HG02623 (cell line): ENCODE measurements at regions not wholly inside any gene's neighbourhood (a gene's known extent, or its start where the extent isn't known, plus 50 kb on each side); places are given as distances from the start of the nearest gene placed in this dataset.

Source experiments
- ATAC-seq: cut with Tn5 transposase; IDR thresholded peaks from one replicate; pipeline ENCODE4 v1.9.1; 2021; ENCODE audit warnings: moderate library complexity; ENCODE audit not compliant: unreplicated experiment

- ATAC-seq, result no peak
Measured at GRCh38 chr16:79498928-79499327, 101.6 kb downstream of the MAF start.

- ATAC-seq, result no peak
Measured at GRCh38 chr16:79497606-79498350, 102.8 kb downstream of the MAF start.

GRCh38 chr16:79493911-79494310 is 106.6 kb downstream of the MAF start:
- ATAC-seq, result no peak

- no peak for ATAC-seq
Measured at GRCh38 chr16:79492036-79492435, 108.5 kb downstream of the MAF start.

- ATAC-seq, result no peak
Measured at GRCh38 chr16:79485020-79485419, 115.5 kb downstream of the MAF start.

GRCh38 chr16:79484237-79484636 is 116.3 kb downstream of the MAF start:
- ATAC-seq, result no peak

- ATAC-seq, result no peak
Measured at GRCh38 chr16:79483336-79483735, 117.2 kb downstream of the MAF start.

- ATAC-seq, result no peak
Measured at GRCh38 chr16:79482011-79482410, 118.5 kb downstream of the MAF start.

- ATAC-seq, result no peak
Measured at GRCh38 chr16:79480929-79481328, 119.6 kb downstream of the MAF start.

- ATAC-seq, result no peak
Measured at GRCh38 chr16:79480056-79480455, 120.5 kb downstream of the MAF start.

- ATAC-seq, result no peak
Measured at GRCh38 chr16:79476580-79476979, 124.0 kb downstream of the MAF start.

- no peak for ATAC-seq
Measured at GRCh38 chr16:79475841-79476240, 124.7 kb downstream of the MAF start.

GRCh38 chr16:79473456-79473855 is 127.1 kb downstream of the MAF start:
- ATAC-seq, result no peak

GRCh38 chr16:79472426-79472825 is 128.1 kb downstream of the MAF start:
- no peak for ATAC-seq

GRCh38 chr16:79469999-79470398 is 130.5 kb downstream of the MAF start:
- ATAC-seq, result no peak

GRCh38 chr16:79468631-79469030 is 131.9 kb downstream of the MAF start:
- ATAC-seq, result no peak

GRCh38 chr16:79468121-79468552 is 132.4 kb downstream of the MAF start:
- no peak for ATAC-seq

GRCh38 chr16:79466111-79466510 is 134.4 kb downstream of the MAF start:
- no peak for ATAC-seq

- ATAC-seq, result no peak
Measured at GRCh38 chr16:79463841-79464240, 136.7 kb downstream of the MAF start.

- ATAC-seq, result no peak
Measured at GRCh38 chr16:79456036-79456435, 144.5 kb downstream of the MAF start.

- no peak for ATAC-seq
Measured at GRCh38 chr16:79452671-79453070, 147.9 kb downstream of the MAF start.

GRCh38 chr16:79451196-79451816 is 149.2 kb downstream of the MAF start:
- peak; percentile 43 for ATAC-seq

- ATAC-seq, result no peak
Measured at GRCh38 chr16:79449900-79450299, 150.6 kb downstream of the MAF start.
